HEK293 (cell line): ENCODE measurements at regions not wholly inside any gene's neighbourhood (a gene's known extent, or its start where the extent isn't known, plus 50 kb on each side); places are given as distances from the start of the nearest gene placed in this dataset.

ENCODE experiments used
- CTCF ChIA-PET: fragments of 350-600 bp; formaldehyde crosslinking; extraction: SDS; loops from one replicate; lab custom pipeline; 2021; ENCODE audit warnings: antibody characterized with exemption; lab: Yijun Ruan, JAX
- POLR2A ChIA-PET: fragments of 300-600 bp; formaldehyde crosslinking; extraction: SDS; loops from one replicate; lab custom pipeline; 2020; ENCODE audit warnings: antibody characterized with exemption, inconsistent platforms; lab: Yijun Ruan, JAX
- H3K27ac ChIP-seq: fragments of 200-500 bp; sonication (Bioruptor generic); 2 replicates; pipeline ENCODE4 v1.5.1; 2014; ENCODE audit warnings: low read depth, low read length, control low read depth, inconsistent platforms; ENCODE audit errors: extremely low read depth
- H3K36me3 ChIP-seq, 2 experiments: fragments of 200-500 bp in 1 of 2; sonication (Bioruptor generic) in 1 of 2; 1 replicate in 1 of 2; 2 replicates in 1 of 2; pipeline ENCODE4 v1.5.1; 2014 to 2017; ENCODE audit warnings: inconsistent platforms in 2 of 2, low read length in 2 of 2; ENCODE audit not compliant: control insufficient read depth in 2 of 2, insufficient read depth in 1 of 2
- H3K4me1 ChIP-seq: fragments of 200-500 bp; sonication (Bioruptor generic); 2 replicates; pipeline ENCODE4 v1.5.1; 2014; ENCODE audit warnings: mild to moderate bottlenecking, low read length, inconsistent platforms; ENCODE audit not compliant: control insufficient read depth, insufficient read depth
- H3K4me3 ChIP-seq: 2 replicates; pipeline ENCODE4 v1.5.1; 2011; ENCODE audit warnings: low read depth, mild to moderate bottlenecking, control low read depth, low read length, moderate library complexity
- H3K9me3 ChIP-seq: fragments of 200-500 bp; sonication (Bioruptor generic); 2 replicates; pipeline ENCODE4 v1.5.1; 2014; ENCODE audit warnings: low read depth, low read length, inconsistent platforms; ENCODE audit not compliant: control insufficient read depth, insufficient read depth
- ELK4 ChIP-seq: IDR thresholded peaks from 2 replicates; pipeline ENCODE4 v1.6.1; 2011; ENCODE audit warnings: mild to moderate bottlenecking, low read depth, low read length, borderline replicate concordance
- TCF7L2 ChIP-seq: IDR thresholded peaks from 2 replicates; pipeline ENCODE4 v1.6.1; 2011; ENCODE audit warnings: low read depth, mild to moderate bottlenecking, inconsistent platforms, low read length, moderate library complexity, borderline replicate concordance
- ZNF121 ChIP-seq: fragments of 450-650 bp; formaldehyde crosslinking; IDR thresholded peaks from 2 replicates; pipeline ENCODE4 v1.5.1; 2016; ENCODE audit warnings: missing biosample characterization, missing genetic modification characterization
- ZNF155 ChIP-seq: fragments of 450-650 bp; formaldehyde crosslinking; IDR thresholded peaks from 2 replicates; pipeline ENCODE4 v1.5.1; 2016; ENCODE audit warnings: missing biosample characterization, missing genetic modification characterization
- ZNF169 ChIP-seq: fragments of 450-650 bp; formaldehyde crosslinking; IDR thresholded peaks from 2 replicates; pipeline ENCODE4 v1.5.1; 2016; ENCODE audit warnings: missing biosample characterization, missing genetic modification characterization
- ZNF23 ChIP-seq: fragments of 450-650 bp; formaldehyde crosslinking; IDR thresholded peaks from 2 replicates; pipeline ENCODE4 v1.5.1; 2016; ENCODE audit warnings: missing biosample characterization, missing genetic modification characterization, borderline replicate concordance
- ZNF24 ChIP-seq: fragments of 450-650 bp; formaldehyde crosslinking; IDR thresholded peaks from 2 replicates; pipeline ENCODE4 v1.5.1; 2016; ENCODE audit warnings: missing biosample characterization, missing genetic modification characterization
- ZNF423 ChIP-seq: fragments of 450-650 bp; formaldehyde crosslinking; IDR thresholded peaks from 2 replicates; pipeline ENCODE4 v1.5.1; 2016; ENCODE audit warnings: missing biosample characterization, missing genetic modification characterization
- ZNF473 ChIP-seq: fragments of 450-650 bp; formaldehyde crosslinking; IDR thresholded peaks from 2 replicates; pipeline ENCODE4 v1.5.1; 2017; ENCODE audit warnings: missing biosample characterization, missing genetic modification characterization
- ZNF48 ChIP-seq: fragments of 450-650 bp; formaldehyde crosslinking; IDR thresholded peaks from 2 replicates; pipeline ENCODE4 v1.5.1; 2016; ENCODE audit warnings: missing biosample characterization, missing genetic modification characterization
- ZNF530 ChIP-seq: fragments of 450-650 bp; formaldehyde crosslinking; IDR thresholded peaks from 2 replicates; pipeline ENCODE4 v1.5.1; 2016; ENCODE audit warnings: low read depth, missing biosample characterization, missing genetic modification characterization
- ZNF555 ChIP-seq: fragments of 450-650 bp; formaldehyde crosslinking; conservative IDR thresholded peaks from 2 replicates; pipeline ENCODE4 v1.5.1; 2017; ENCODE audit warnings: missing biosample characterization, mild to moderate bottlenecking, missing genetic modification characterization, inconsistent platforms
- ZNF610 ChIP-seq: fragments of 450-650 bp; formaldehyde crosslinking; IDR thresholded peaks from 2 replicates; pipeline ENCODE4 v1.5.1; 2016; ENCODE audit warnings: missing biosample characterization, missing genetic modification characterization, borderline replicate concordance
- ZNF621 ChIP-seq: fragments of 450-650 bp; formaldehyde crosslinking; IDR thresholded peaks from 2 replicates; pipeline ENCODE4 v1.5.1; 2017; ENCODE audit warnings: missing biosample characterization, missing genetic modification characterization
- ZNF624 ChIP-seq: fragments of 450-650 bp; formaldehyde crosslinking; IDR thresholded peaks from 2 replicates; pipeline ENCODE4 v1.5.1; 2017; ENCODE audit warnings: missing biosample characterization, missing genetic modification characterization
- ZNF776 ChIP-seq: fragments of 450-650 bp; formaldehyde crosslinking; IDR thresholded peaks from 2 replicates; pipeline ENCODE4 v1.5.0; 2017; ENCODE audit warnings: missing biosample characterization, missing genetic modification characterization, borderline replicate concordance
- ZNF792 ChIP-seq: fragments of 450-650 bp; formaldehyde crosslinking; IDR thresholded peaks from 2 replicates; pipeline ENCODE4 v1.5.1; 2016; ENCODE audit warnings: missing biosample characterization, missing genetic modification characterization
- ZNF837 ChIP-seq: fragments of 450-650 bp; formaldehyde crosslinking; IDR thresholded peaks from 2 replicates; pipeline ENCODE4 v1.5.1; 2016; ENCODE audit warnings: missing biosample characterization, missing genetic modification characterization
- ZNF843 ChIP-seq: fragments of 450-650 bp; formaldehyde crosslinking; IDR thresholded peaks from 2 replicates; pipeline ENCODE4 v1.5.1; 2016; ENCODE audit warnings: missing biosample characterization, missing genetic modification characterization
- ZSCAN18 ChIP-seq: fragments of 450-650 bp; formaldehyde crosslinking; IDR thresholded peaks from 2 replicates; pipeline ENCODE4 v1.5.1; 2016; ENCODE audit warnings: missing biosample characterization, missing genetic modification characterization
- ZSCAN23 ChIP-seq: fragments of 450-650 bp; formaldehyde crosslinking; IDR thresholded peaks from 2 replicates; pipeline ENCODE4 v1.5.1; 2016; ENCODE audit warnings: missing biosample characterization, missing genetic modification characterization
- TF ChIP-seq, protein P1 (sequence below): fragments of 450-650 bp; IDR thresholded peaks from 2 replicates; pipeline ENCODE4 v1.5.1; 2018; ENCODE audit warnings: missing biosample characterization, mild to moderate bottlenecking, missing genetic modification characterization
- TF ChIP-seq, protein P2 (sequence below): fragments of 450-650 bp; formaldehyde crosslinking; IDR thresholded peaks from 2 replicates; pipeline ENCODE4 v1.5.1; 2016; ENCODE audit warnings: missing biosample characterization, missing genetic modification characterization

DNA sequence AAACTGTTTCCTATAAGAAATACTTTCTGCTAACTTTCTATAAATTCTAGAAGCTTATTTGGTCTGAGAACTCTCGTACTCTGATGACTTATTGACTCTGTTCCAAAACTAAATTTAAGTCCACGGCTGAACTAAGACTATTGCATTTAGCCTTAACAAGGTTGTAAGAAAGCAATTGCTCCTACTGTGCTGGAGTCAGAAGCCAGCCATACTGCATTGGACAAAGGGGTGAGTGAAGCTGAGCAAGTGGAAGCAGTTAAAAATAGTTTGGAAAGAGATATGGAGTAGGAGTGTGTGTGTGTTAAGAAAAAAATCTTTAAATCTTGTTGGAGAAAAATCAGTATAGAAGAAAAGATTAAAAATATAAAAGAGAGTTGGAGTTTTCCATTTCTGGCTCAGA lies 1360.1 kb upstream of the CELF2 start (continued):
- TF ChIP-seq ZNF169 = no peak
- TF ChIP-seq, protein P1, sequence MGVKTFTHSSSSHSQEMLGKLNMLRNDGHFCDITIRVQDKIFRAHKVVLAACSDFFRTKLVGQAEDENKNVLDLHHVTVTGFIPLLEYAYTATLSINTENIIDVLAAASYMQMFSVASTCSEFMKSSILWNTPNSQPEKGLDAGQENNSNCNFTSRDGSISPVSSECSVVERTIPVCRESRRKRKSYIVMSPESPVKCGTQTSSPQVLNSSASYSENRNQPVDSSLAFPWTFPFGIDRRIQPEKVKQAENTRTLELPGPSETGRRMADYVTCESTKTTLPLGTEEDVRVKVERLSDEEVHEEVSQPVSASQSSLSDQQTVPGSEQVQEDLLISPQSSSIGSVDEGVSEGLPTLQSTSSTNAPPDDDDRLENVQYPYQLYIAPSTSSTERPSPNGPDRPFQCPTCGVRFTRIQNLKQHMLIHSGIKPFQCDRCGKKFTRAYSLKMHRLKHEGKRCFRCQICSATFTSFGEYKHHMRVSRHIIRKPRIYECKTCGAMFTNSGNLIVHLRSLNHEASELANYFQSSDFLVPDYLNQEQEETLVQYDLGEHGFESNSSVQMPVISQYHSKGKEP (tag by site-specific recombination) = no peak

DNA sequence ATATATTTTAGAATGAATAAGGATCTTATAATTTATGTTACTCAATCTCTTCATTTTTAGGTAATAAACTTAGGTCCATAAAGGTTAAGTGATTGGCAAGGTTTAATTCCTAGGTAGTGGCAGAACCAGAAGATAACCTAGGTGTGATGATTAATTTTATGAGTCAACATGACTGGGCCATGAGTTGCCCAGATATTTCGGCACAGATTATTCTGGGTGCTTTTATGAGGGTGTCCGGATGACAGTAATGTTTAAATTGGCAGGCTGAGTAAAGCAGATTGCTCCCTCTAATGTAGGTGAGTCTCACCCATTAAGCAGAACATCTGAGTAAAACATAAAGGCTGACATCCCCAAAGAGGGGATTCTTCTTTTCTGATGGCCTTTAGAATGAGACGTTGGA lies 1349.3 kb upstream of the CELF2 start:
- POLR2A ChIA-PET = no interaction called here
- H3K27ac ChIP-seq = no peak overlapping the region
- no peak overlapping the region for H3K4me3 ChIP-seq
- CTCF ChIA-PET = no interaction called here
- no peaks in the 10 kb centered on the region for H3K4me1 ChIP-seq
- no peaks in the 10 kb centered on the region for H3K36me3 ChIP-seq
- TF ChIP-seq TCF7L2 (no peak), ZNF837 (tag by site-specific recombination) (no peak), ZNF121 (tag by site-specific recombination) (no peak), ZNF621 (tag by site-specific recombination) (no peak), ZNF423 (tag by site-specific recombination) (no peak)
- TF ChIP-seq, all 188 proteins: peak for 0
- no peaks in the 10 kb centered on the region for H3K9me3 ChIP-seq

- CTCF ChIA-PET = no interaction called here
- TF ChIP-seq ZNF610 (tag by site-specific recombination) (no peak), ZSCAN23 (no peak), ZNF792 (tag by site-specific recombination) (no peak), ZNF843 (tag by site-specific recombination) (no peak), ZNF155 (tag by site-specific recombination) (no peak), ZNF530 (no peak), ZNF48 (tag by site-specific recombination) (no peak), ZNF776 (tag by site-specific recombination) (no peak), ZSCAN18 (tag by site-specific recombination) (no peak), ELK4 (no peak), ZNF24 (tag by site-specific recombination) (no peak), ZNF555 (no peak), ZNF23 (tag by site-specific recombination) (no peak), ZNF624 (tag by site-specific recombination) (no peak), ZNF473 (tag by site-specific recombination) (no peak)
- TF ChIP-seq, protein P2, sequence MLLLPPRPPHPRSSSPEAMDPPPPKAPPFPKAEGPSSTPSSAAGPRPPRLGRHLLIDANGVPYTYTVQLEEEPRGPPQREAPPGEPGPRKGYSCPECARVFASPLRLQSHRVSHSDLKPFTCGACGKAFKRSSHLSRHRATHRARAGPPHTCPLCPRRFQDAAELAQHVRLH (tag by site-specific recombination) = no peak
- Histone ChIP-seq H3K27ac (no peak overlapping the region), H3K4me3 (no peak overlapping the region), H3K36me3 (no peaks in the 10 kb centered on the region), H3K4me1 (no peaks in the 10 kb centered on the region), H3K9me3 (no peaks in the 10 kb centered on the region)
- POLR2A ChIA-PET = no interaction called here
These were observed 1346.8 kb upstream of the CELF2 start for GRCh38 chr10:9670911-9671310.
